H1 (cell line): ENCODE measurements at regions not wholly inside any gene's neighbourhood (a gene's known extent, or its start where the extent isn't known, plus 50 kb on each side); places are given as distances from the start of the nearest gene placed in this dataset.

Experiments used
- NANOG ChIP-seq: IDR thresholded peaks from 2 replicates; pipeline ENCODE4 v1.6.1; 2011; ENCODE audit warnings: low read length, low read depth, mild to moderate bottlenecking, inconsistent platforms; ENCODE audit not compliant: insufficient read depth, poor library complexity, severe bottlenecking
- RBBP5 ChIP-seq: IDR thresholded peaks from 2 replicates; pipeline ENCODE4 v1.7.1; 2012; ENCODE audit warnings: low read depth, mild to moderate bottlenecking, inconsistent platforms, low read length, moderate library complexity, borderline replicate concordance
- ZNF274 ChIP-seq: IDR thresholded peaks from 2 replicates; pipeline ENCODE4 v1.7.0; 2012; ENCODE audit warnings: low read length, borderline replicate concordance; ENCODE audit errors: extremely low read depth

GRCh38 chr5:159571501-159572244, 241.4 kb upstream of the IL12B start (continued):
- no peak for TF ChIP-seq NANOG
- no peak for TF ChIP-seq RBBP5
- no peak for TF ChIP-seq ZNF274
